H1 (cell line): ENCODE measurements at regions not wholly inside any gene's neighbourhood (a gene's known extent, or its start where the extent isn't known, plus 50 kb on each side); places are given as distances from the start of the nearest gene placed in this dataset.

Experiments used
- CHD7 ChIP-seq: fragments of 300-600 bp; sonication (generic); IDR thresholded peaks from 2 replicates; pipeline ENCODE4 v1.7.1; 2012; ENCODE audit warnings: low read length, moderate library complexity, mild to moderate bottlenecking, inconsistent platforms; ENCODE audit not compliant: insufficient replicate concordance

GRCh38 chr1:229105109-229105508, 165.8 kb upstream of the RAB4A start (continued):
- TF ChIP-seq CHD7: no peak
